Right hindlimb (tissue), 1 donor: ENCODE measurements at regions not wholly inside any gene's neighbourhood (a gene's known extent, or its start where the extent isn't known, plus 50 kb on each side); places are given as distances from the start of the nearest gene placed in this dataset.

ENCODE experiments used
- DNase-seq: peaks from one replicate; pipeline ENCODE4 v3.0.0-alpha.2; 2018

GRCh38 chr16:66315210-66315825 is 51.2 kb upstream of the CDH5 start:
- DNase-seq: peak; percentile 76

DNA sequence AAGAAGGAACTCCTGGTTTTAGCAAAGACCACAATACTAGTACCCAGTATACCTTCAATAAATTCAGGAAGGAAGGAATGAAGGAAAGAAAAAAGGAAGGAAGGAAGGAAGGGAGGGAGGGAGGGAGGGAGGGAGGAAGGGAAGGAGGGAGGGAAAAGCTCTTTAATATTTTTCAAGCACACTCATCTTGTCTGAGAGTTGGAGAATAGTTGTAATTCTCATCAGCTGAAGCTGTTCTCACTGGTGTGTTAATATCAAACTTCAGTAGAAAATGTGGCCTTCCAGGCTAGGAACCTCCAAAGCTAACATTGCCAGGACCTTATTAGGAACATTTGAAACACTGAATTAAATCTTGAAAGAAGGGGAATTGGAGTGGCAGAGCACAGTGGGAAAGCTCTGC is 55.2 kb upstream of the CDH5 start:
- no peak for DNase-seq

DNA sequence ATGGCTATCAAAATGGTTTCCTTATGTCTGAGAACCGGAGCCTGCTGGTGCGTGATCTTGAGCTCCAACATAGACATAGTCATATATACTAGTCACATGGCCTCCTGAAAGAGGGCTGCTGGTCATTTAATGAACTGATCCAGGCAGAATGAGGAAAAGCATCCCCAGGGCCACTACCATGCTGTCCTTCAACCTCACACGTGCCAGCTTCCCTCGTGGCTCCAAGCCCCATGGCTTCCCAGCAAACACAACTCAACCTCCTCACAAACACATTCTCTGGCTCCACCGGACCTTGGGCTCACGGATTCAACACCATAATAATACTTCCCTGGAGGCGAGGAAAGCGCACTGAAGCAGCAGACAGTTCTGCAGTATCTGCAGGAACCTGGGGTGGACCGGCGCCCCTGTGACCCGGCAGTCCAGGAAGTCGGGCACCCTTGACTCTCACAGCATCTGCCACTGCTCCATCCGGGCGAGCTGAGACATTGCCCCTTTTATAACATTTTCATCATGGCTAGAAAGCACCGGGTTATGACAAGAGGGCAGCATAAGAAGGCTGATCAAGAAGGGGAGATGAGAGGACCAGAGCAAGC is 57.2 kb upstream of the CDH5 start:
- DNase-seq: no peak

- no peak for DNase-seq
Observed at GRCh38 chr16:66308096-66308495, 58.4 kb upstream of the CDH5 start.

DNA sequence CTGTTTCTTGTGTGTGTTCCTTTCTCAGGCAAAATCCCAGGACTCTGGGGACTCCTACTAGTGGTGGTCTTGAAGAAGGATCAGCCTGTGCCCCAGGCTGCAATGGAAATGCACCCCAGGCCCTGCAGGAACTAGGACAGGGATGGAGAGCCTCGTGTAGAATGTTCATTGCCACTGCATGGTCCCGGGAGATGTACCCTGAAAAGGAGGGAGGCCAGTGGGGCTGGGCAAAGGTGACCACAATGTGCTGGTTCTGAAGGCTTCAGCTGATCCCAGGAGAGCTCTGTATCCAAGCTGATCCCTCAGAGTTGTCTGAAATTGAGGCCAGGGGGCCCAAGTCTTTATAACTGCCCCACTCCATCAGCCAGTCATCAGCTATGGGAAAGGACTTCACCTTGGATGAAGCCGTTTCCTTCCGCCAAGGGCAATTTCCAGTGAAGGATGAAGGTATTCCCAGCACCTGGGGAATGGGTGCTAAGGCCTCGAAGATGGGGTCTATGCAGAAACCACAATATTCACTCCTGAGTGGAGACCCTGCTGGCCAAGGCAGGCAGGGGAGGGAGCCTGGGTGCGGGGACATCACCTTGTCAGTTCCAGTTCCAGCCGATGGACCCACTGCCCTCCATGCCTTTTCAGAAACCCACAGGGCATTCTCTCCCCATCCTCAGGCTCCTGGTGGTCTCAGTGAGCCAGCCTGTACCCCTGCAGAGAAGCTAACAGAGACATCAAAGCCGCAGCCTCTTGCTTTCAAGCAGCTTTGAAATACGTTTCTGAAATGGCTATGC is 59.9 kb upstream of the CDH5 start:
- DNase-seq: no peak

GRCh38 chr16:66304961-66305360 is 61.5 kb upstream of the CDH5 start:
- DNase-seq: no peak

GRCh38 chr16:66304151-66304550 is 62.3 kb upstream of the CDH5 start:
- DNase-seq: peak; percentile 59

DNA sequence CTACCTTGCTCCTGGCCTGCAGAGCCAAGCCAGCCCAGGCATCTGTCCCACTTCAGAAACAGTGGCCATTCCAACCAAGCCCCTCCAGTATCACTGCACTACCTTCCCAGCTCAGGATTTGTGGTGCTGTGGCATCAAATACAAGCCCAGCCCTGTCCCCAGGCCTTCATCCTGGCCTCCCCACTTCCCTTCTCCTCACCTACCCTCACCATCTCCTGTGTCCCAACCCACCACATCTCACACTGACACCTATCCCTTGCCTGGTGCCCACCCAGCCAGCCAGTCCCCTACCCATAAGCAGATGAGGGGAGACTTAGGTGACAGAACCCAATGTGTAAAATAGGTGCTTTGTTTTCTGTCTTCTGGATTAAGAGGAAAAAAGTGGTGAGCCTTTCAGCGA is 66.0 kb upstream of the CDH5 start:
- DNase-seq: no peak

DNA sequence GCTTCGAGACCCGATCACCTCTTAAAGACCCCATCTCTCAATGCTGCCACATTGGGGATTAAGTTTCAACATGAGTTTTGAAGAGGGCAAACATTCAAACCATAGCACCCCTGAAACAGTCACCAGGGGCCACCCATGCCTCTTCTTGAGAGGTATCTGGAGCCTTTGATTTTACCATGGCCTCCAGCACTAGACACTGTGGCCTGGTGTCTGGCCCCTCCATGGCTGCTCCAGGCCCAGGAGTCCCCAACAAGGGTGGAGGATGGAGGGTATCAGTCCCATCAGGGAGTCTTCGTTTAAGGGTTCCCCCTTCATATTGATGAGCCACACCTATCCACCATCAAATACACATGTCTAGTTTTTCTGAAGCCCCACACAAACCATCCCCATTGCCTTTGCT is 66.5 kb upstream of the CDH5 start:
- no peak for DNase-seq

GRCh38 chr16:66299349-66299748 is 67.1 kb upstream of the CDH5 start:
- DNase-seq: no peak

- DNase-seq: no peak
Observed at GRCh38 chr16:66298571-66299120, 67.8 kb upstream of the CDH5 start.

DNA sequence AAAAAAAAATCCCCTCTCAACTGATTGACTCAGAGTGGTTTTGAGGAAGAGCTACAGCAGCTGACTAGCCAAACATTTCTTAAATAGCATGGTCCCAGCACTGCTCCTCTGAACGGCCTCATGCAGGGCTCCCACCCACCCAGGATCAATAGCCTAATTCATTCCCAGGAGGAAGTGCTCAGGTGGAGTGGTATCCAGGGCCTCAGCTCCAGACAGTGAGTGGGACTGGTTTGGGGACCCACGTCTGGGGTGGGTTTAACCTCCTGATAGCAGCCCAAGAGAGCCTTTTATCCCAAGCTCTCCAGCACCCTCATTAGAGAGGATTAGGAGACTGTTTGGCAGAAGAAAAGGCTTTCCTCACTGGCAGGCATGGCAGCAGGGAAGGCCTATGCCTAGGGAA is 68.5 kb upstream of the CDH5 start:
- no peak for DNase-seq

DNA sequence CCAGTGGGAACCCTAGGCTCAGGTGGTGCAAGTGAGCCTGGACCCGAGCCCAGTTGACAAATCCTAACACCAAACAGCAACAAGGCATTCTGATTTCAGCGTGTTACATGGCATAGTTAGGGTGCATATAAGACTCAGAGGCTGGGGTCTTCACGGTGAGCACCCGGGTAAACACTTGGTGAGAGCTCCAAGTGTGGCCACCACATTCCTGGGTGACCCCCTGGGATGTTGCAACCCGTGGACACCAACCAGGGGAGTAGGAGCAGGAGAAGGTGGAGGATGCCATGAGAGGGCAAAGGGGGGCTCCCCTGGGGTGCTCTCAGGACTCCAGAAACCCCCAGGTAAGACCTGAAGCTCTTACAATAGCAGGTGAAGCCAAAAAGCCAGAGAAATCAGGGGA is 69.9 kb upstream of the CDH5 start:
- DNase-seq: no peak

DNA sequence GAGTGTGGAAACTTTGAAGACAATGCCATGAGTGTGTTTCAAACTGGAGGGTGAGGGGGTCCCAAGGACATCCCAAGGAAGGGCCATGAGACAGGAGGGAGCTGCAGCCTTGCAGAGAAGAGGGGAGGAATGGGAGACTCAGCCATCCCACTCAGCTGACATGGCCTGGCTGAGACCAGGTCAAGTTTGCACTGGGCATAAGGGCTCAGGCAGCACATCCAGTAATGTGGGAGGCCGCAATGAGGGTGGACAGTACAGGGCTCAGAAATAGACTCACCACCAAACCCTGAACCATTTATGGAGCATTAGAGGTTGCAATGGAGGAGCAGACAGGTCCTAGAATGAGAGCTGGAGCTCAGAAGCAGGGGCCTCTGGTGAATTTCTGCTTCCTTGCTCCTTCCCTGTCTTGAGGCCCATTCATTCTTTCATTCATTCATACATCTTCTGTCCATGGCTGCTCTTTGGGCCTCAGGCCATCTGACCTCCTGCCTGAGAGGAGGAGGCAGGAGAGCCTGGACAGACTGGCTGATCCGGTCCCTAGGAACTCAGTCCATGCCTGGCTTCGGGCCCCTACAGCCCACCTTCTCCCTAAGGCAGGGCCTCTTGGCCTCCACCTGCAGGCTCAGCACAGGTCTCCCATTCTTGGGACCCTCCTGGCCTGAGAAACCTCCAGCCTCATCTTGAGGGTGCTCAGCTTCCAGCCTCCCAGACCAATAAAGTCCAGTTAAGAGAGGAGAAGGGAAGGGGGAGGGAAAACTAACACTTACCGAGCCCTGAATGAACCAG is 70.5 kb upstream of the CDH5 start:
- no peak for DNase-seq

- no peak for DNase-seq
Observed at GRCh38 chr16:66295213-66295612, 71.3 kb upstream of the CDH5 start.

DNA sequence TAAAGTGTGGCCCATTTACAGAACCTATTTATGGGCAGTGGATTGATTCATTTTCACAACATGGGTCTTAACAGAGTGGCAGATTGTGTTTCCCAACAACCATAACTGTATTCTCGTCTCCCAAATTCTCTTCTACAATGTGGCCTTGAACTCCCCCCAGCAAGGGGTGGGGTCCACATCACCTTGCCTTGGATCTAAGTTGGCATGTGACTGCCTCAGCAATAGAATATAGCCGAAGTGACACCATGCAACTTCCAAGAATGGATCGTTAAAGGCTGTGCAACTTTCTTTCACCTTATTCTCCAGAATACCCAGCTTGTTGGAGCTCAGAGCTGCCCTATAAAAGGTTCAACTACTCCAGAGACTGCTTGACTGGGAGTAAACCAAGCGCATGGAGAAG is 72.0 kb upstream of the CDH5 start:
- DNase-seq: no peak

DNA sequence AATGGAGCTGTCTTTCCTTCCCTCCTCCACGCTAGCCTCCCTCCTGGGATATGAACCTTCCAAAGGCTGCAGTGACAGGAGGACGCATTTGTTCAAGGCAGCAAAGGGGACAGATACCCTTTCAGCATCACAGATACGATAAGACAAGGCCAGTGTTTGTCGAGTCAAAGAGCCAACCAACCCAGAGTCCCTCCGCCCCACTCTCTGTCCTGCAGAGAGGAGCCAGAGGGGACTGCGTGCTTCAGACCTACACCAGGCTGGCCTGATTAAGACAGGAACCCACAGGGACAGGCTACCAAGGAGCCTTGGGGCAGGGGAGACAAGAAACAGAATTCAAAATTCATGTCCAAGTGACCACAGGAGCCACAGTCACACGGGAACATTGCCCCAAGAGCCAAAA is 72.6 kb upstream of the CDH5 start:
- no peak for DNase-seq

DNA sequence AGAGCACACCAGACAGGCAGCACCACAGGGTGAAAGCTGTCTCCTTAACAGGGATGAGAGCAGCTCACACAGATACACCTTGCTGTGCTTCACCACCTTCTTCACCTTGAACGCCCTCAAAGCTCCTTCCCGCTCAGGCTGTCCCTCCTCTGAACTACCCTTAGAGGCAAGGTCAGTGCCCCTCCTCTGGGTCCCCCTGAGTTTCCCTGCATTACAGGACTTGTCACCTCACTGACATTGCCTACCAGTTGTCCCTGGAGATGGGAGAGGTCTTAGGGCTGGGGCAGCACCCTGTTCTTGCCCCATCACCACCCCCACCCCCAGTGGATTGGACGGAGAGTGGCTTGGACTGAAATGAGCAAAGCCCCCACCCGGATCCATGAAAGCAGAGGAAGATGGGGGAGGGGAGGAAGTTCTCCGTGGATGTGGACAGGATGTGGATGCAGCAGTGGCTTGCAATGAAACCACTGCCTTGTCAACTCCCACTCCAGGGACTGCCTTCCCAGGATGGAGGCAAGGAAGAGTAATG is 73.2 kb upstream of the CDH5 start:
- DNase-seq: no peak

GRCh38 chr16:66292241-66292935 is 74.1 kb upstream of the CDH5 start:
- no peak for DNase-seq

- DNase-seq: no peak
Observed at GRCh38 chr16:66291833-66292232, 74.7 kb upstream of the CDH5 start.

DNA sequence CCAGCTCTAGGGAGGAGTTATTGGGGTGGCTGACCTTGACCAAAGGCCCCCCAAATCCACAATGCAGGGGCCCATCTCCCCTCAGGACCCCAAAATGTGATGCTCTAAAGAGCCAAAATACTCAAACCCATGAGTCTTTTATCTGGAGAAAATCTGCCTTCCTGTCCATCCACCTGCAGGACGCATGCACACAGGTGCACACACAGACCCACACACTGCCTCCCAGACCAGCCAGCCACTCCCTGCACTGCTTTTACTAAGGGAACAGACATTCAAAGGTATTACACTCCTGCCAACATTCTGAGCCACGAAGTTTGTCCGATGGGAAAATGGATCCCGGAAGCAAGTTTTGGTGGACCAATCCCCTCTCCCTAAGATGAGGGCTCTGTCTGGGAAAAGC is 76.1 kb upstream of the CDH5 start:
- DNase-seq: no peak

DNA sequence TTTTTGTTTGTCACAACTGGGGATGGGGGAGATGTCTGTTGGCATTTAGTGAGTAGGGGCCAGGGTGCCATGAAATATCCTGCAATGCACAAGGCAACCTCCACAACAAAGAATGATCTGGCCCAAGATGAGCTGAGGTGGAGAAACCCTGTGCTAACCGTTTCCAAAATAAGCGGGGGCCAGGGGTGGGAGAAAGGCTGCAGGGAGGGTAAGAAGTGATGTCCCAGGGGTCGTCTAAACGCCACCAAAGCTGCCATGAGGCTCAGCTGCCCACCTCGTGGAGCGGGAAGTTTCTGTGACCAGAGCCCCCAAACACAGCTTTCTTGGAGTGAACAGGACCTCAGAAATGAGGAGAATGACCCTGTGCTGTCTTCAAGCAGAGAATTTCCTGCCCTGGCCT is 76.5 kb upstream of the CDH5 start:
- no peak for DNase-seq
